ENCODE measurements at regions not wholly inside any gene's neighbourhood (a gene's known extent, or its start where the extent isn't known, plus 50 kb on each side); places are given as distances from the start of the nearest gene placed in this dataset.

GRCh38 chr11:104798789-104799188 is 99.5 kb downstream of the CASP12 start:
- DNase-seq (ENCODE audit: low read depth): no peak
- TF ChIP-seq MAX (IDR thresholded peaks at IDR 0.05; ENCODE audit: low read depth, low read length): no peak
- TF ChIP-seq MYC (IDR thresholded peaks at IDR 0.05; ENCODE audit: low read depth, low read length): no peak
- no peak for TF ChIP-seq POLR2A (IDR thresholded peaks at IDR 0.05; ENCODE audit: extremely low read depth, insufficient read length)
- TF ChIP-seq, protein P1, sequence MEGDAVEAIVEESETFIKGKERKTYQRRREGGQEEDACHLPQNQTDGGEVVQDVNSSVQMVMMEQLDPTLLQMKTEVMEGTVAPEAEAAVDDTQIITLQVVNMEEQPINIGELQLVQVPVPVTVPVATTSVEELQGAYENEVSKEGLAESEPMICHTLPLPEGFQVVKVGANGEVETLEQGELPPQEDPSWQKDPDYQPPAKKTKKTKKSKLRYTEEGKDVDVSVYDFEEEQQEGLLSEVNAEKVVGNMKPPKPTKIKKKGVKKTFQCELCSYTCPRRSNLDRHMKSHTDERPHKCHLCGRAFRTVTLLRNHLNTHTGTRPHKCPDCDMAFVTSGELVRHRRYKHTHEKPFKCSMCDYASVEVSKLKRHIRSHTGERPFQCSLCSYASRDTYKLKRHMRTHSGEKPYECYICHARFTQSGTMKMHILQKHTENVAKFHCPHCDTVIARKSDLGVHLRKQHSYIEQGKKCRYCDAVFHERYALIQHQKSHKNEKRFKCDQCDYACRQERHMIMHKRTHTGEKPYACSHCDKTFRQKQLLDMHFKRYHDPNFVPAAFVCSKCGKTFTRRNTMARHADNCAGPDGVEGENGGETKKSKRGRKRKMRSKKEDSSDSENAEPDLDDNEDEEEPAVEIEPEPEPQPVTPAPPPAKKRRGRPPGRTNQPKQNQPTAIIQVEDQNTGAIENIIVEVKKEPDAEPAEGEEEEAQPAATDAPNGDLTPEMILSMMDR (IDR thresholded peaks at IDR 0.05; ENCODE audit: low read depth, low read length): no peak
- no peak overlapping the region for H3K4me3 ChIP-seq (ENCODE audit: low read depth, low read length)

DNA sequence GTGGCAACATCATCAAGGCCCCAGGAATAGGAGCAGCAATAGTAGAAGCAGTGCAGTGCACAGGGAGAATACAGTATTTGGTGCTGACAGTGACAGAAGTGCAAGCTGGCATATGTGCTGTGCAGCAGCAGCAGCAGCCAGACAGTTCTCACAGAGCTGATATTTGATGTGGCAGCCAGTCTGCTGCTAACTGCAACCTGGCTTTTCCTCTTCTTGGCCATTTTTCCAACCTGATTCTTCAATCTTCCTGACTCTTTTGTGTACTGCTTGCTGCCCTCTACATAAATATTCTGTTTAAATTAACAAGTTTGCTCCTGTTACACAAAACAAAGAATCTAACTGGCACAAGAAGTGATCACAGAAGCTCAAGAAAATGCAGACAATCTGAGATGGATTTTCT is 102.0 kb downstream of the CASP12 start:
- TF ChIP-seq POLR2A (IDR thresholded peaks at IDR 0.05; ENCODE audit: extremely low read depth, insufficient read length): no peak
- TF ChIP-seq MAX (IDR thresholded peaks at IDR 0.05; ENCODE audit: low read depth, low read length): no peak
- no peak for TF ChIP-seq MYC (IDR thresholded peaks at IDR 0.05; ENCODE audit: low read depth, low read length)
- TF ChIP-seq, protein P1 (IDR thresholded peaks at IDR 0.05; ENCODE audit: low read depth, low read length): no peak
- DNase-seq (ENCODE audit: low read depth): no peak

DNA sequence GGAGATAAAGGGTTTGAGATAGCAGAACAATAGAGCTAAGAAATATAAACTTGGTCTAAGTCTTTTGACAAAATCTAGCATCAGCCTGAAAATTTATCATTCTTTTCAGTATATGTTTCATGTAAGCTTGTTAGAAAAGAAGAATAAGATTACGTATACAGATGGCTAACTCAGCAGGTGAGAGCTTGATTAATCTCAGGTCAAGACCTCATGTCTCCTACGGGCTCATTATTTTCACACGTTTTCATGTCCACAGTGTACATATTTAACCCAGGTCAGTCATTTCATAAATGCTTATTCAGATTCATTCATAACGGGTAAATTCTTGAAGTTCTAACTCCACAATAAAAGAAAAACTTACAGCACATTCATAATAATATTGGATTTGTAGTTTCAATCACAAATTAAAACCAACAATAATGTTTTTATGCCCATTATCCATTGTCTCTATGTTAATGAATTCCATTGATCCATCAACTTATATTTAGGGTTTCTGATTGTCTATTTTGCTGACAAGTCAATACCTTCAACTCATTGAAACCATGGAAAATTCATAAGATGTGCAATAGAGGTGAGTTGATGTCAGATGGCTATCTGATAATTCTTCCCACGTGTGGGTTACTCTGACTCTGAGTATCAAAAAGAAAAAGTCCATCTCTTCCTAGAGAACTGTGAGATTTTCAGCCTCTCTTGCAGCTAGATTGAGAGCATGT is 102.6 kb downstream of the CASP12 start:
- no peak for TF ChIP-seq POLR2A (IDR thresholded peaks at IDR 0.05; ENCODE audit: extremely low read depth, insufficient read length)
- TF ChIP-seq, protein P1 (IDR thresholded peaks at IDR 0.05; ENCODE audit: low read depth, low read length): no peak
- no peak for TF ChIP-seq MYC (IDR thresholded peaks at IDR 0.05; ENCODE audit: low read depth, low read length)
- no peak for TF ChIP-seq MAX (IDR thresholded peaks at IDR 0.05; ENCODE audit: low read depth, low read length)
- no peak overlapping the region for H3K4me3 ChIP-seq (ENCODE audit: low read depth, low read length)
- no peak for DNase-seq (ENCODE audit: low read depth)

More for the DNA sequence above, 102.0 kb downstream of the CASP12 start:
- H3K4me3 ChIP-seq (ENCODE audit: low read depth, low read length): no peak overlapping the region

GRCh38 chr11:104792861-104793260 is 105.4 kb downstream of the CASP12 start:
- no peak overlapping the region for H3K4me3 ChIP-seq (ENCODE audit: low read depth, low read length)
- TF ChIP-seq MYC (IDR thresholded peaks at IDR 0.05; ENCODE audit: low read depth, low read length) (no peak), MAX (IDR thresholded peaks at IDR 0.05; ENCODE audit: low read depth, low read length) (no peak), POLR2A (IDR thresholded peaks at IDR 0.05; ENCODE audit: extremely low read depth, insufficient read length) (no peak)
- TF ChIP-seq, protein P1 (IDR thresholded peaks at IDR 0.05; ENCODE audit: low read depth, low read length): no peak
- DNase-seq (ENCODE audit: low read depth): no peak

DNA sequence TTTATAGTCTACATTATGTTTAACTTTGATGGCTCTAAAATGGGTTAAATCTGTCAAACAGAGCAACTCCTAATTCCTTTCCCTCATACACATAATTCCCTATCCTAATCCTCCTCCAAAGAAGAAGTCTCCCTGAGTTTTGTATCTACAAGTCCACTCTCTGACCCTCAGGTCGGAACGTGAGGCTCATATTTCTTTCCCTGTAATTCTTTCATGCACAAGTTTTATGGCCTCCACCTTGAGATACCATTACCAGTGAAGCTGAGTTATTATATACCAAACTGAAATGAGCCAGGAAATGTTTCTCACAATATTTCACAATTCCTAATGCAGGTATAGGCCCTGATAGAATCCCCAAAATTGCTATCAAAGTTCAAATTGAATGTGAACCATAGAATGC is 106.4 kb downstream of the CASP12 start:
- no peak overlapping the region for H3K4me3 ChIP-seq (ENCODE audit: low read depth, low read length)
- DNase-seq (ENCODE audit: low read depth): no peak
- TF ChIP-seq MYC (IDR thresholded peaks at IDR 0.05; ENCODE audit: low read depth, low read length) (no peak), MAX (IDR thresholded peaks at IDR 0.05; ENCODE audit: low read depth, low read length) (no peak), POLR2A (IDR thresholded peaks at IDR 0.05; ENCODE audit: extremely low read depth, insufficient read length) (no peak)
- TF ChIP-seq, protein P1 (IDR thresholded peaks at IDR 0.05; ENCODE audit: low read depth, low read length): no peak
